GM10266 (cell line): ENCODE measurements at regions not wholly inside any gene's neighbourhood (a gene's known extent, or its start where the extent isn't known, plus 50 kb on each side); places are given as distances from the start of the nearest gene placed in this dataset.

Source experiments
- DNase-seq: peaks from one replicate; pipeline ENCODE4 v3.0.0; 2012; ENCODE audit errors: extremely low spot score
- TF ChIP-seq, protein P1 (sequence below): IDR thresholded peaks from 2 replicates; pipeline ENCODE4 v1.5.1; 2012; ENCODE audit warnings: mild to moderate bottlenecking, low read depth; ENCODE audit not compliant: control insufficient read depth, insufficient read depth; ENCODE audit errors: missing control alignments

- DNase-seq, result no peak
- TF ChIP-seq, protein P1, sequence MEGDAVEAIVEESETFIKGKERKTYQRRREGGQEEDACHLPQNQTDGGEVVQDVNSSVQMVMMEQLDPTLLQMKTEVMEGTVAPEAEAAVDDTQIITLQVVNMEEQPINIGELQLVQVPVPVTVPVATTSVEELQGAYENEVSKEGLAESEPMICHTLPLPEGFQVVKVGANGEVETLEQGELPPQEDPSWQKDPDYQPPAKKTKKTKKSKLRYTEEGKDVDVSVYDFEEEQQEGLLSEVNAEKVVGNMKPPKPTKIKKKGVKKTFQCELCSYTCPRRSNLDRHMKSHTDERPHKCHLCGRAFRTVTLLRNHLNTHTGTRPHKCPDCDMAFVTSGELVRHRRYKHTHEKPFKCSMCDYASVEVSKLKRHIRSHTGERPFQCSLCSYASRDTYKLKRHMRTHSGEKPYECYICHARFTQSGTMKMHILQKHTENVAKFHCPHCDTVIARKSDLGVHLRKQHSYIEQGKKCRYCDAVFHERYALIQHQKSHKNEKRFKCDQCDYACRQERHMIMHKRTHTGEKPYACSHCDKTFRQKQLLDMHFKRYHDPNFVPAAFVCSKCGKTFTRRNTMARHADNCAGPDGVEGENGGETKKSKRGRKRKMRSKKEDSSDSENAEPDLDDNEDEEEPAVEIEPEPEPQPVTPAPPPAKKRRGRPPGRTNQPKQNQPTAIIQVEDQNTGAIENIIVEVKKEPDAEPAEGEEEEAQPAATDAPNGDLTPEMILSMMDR, result no peak
Observed at GRCh38 chr7:17086403-17086802, 204.6 kb upstream of the AGR3 start.

DNA sequence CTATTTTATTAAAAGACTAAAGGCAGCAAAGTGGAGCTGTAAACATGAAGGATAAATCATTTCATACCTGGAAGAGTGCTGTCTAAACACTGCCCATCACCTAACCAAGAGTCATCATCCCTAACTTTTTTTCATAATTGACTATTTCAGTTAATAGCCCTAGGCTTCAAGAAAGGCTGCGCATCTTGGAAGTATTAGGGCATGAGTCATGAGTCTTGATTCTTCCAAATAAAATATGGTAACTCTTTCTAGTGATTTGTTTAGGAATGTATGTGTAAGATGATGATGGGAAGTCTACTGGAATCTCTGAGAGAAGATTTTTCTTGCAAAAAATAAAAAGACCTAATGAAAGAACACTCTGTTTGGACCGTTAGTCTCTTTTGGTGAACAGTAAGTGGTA, 207.7 kb upstream of the AHR start:
- TF ChIP-seq, protein P1, result no peak
- DNase-seq, result no peak

GRCh38 chr7:17093461-17093860, 205.0 kb upstream of the AHR start:
- DNase-seq, result no peak
- TF ChIP-seq, protein P1, result no peak

GRCh38 chr7:17094963-17095574, 203.4 kb upstream of the AHR start:
- no peak for DNase-seq
- TF ChIP-seq, protein P1, result no peak

- DNase-seq, result no peak
- TF ChIP-seq, protein P1, result no peak
Observed at GRCh38 chr7:17095931-17096330, 202.5 kb upstream of the AHR start.

GRCh38 chr7:17097668-17098297, 200.7 kb upstream of the AHR start:
- DNase-seq, result no peak
- TF ChIP-seq, protein P1, result no peak

GRCh38 chr7:17098515-17098914, 199.9 kb upstream of the AHR start:
- no peak for DNase-seq
- TF ChIP-seq, protein P1, result no peak
